ENCODE measurements at regions not wholly inside any gene's neighbourhood (a gene's known extent, or its start where the extent isn't known, plus 50 kb on each side); places are given as distances from the start of the nearest gene placed in this dataset.

GRCh38 chr7:118572604-118573003 is 348.1 kb downstream of the ANKRD7 start:
- TF ChIP-seq POLR2A (IDR thresholded peaks at IDR 0.05) (no peak), CTCF (IDR thresholded peaks at IDR 0.05) (no peak)

All from tibial nerve (tissue), 3 donors.